ENCODE measurements at regions not wholly inside any gene's neighbourhood (a gene's known extent, or its start where the extent isn't known, plus 50 kb on each side); places are given as distances from the start of the nearest gene placed in this dataset.

- TF ChIP-seq CTCF (IDR thresholded peaks at IDR 0.05 in 4 of 5, conservative IDR thresholded peaks at IDR 0.05 in 1 of 5) (no peak), POLR2A (IDR thresholded peaks at IDR 0.05) (no peak)
These were observed 756.4 kb upstream of the SLITRK5 start for GRCh38 chr13:86914757-86915156.

Measured in gastrocnemius medialis (tissue), 4 donors.